HG03103 (cell line): ENCODE measurements at regions not wholly inside any gene's neighbourhood (a gene's known extent, or its start where the extent isn't known, plus 50 kb on each side); places are given as distances from the start of the nearest gene placed in this dataset.
A peak's percentile ranks its signal among the peaks of the same experiment; 100 is the strongest.

Experiments used
- ATAC-seq: cut with Tn5 transposase; IDR thresholded peaks from one replicate; pipeline ENCODE4 v1.9.1; 2021; ENCODE audit warnings: low read depth; ENCODE audit not compliant: unreplicated experiment

GRCh38 chr13:31050486-31051400, 111.0 kb downstream of the HSPH1 start:
- no peak for ATAC-seq

- no peak for ATAC-seq
Measured at GRCh38 chr13:31049833-31050232, 111.9 kb downstream of the HSPH1 start.

GRCh38 chr13:31049083-31049482, 112.6 kb downstream of the HSPH1 start:
- no peak for ATAC-seq

- no peak for ATAC-seq
Measured at GRCh38 chr13:31048521-31048920, 113.2 kb downstream of the HSPH1 start.

GRCh38 chr13:31046711-31047279, 114.3 kb downstream of the TEX26 start:
- no peak for ATAC-seq

GRCh38 chr13:31045286-31046081, 113.0 kb downstream of the TEX26 start:
- no peak for ATAC-seq

GRCh38 chr13:31044364-31045285, 112.2 kb downstream of the TEX26 start:
- peak; percentile 70 for ATAC-seq

GRCh38 chr13:31043957-31044356, 111.5 kb downstream of the TEX26 start:
- peak; percentile 5 for ATAC-seq

GRCh38 chr13:31042481-31043165, 110.2 kb downstream of the TEX26 start:
- no peak for ATAC-seq

- no peak for ATAC-seq
Measured at GRCh38 chr13:31042049-31042448, 109.6 kb downstream of the TEX26 start.

- peak; percentile 70 for ATAC-seq
Measured at GRCh38 chr13:31038834-31039552, 106.5 kb downstream of the TEX26 start.

GRCh38 chr13:31037874-31038500, 105.5 kb downstream of the TEX26 start:
- no peak for ATAC-seq

GRCh38 chr13:31036731-31037695, 104.6 kb downstream of the TEX26 start:
- no peak for ATAC-seq

GRCh38 chr13:31035185-31035965, 102.9 kb downstream of the TEX26 start:
- no peak for ATAC-seq

- ATAC-seq, result no peak
Measured at GRCh38 chr13:31032528-31033113, 100.2 kb downstream of the TEX26 start.

GRCh38 chr13:31031482-31031881, 99.0 kb downstream of the TEX26 start:
- no peak for ATAC-seq
